ENCODE measurements at regions not wholly inside any gene's neighbourhood (a gene's known extent, or its start where the extent isn't known, plus 50 kb on each side); places are given as distances from the start of the nearest gene placed in this dataset.

GRCh38 chr1:83787246-83787998, 211.5 kb downstream of the TTLL7 start:
- no peaks in the 10 kb centered on the region for H3K36me3 Mint-ChIP-seq (ENCODE audit: low read depth)
- no peak overlapping the region for H3K27ac Mint-ChIP-seq
- H3K27me3 Mint-ChIP-seq = no peaks in the 10 kb centered on the region
- H3K9me3 Mint-ChIP-seq = peaks cover 7% of the 10 kb centered on the region
- no peak overlapping the region for H3K4me3 Mint-ChIP-seq
- no peaks in the 10 kb centered on the region for H3K4me1 Mint-ChIP-seq
- ATAC-seq (no peak), DNase-seq (no peak)

GRCh38 chr1:83781667-83782066, 217.3 kb downstream of the TTLL7 start:
- Mint-ChIP-seq H3K4me1 (no peaks in the 10 kb centered on the region), H3K27ac (no peak overlapping the region), H3K36me3 (ENCODE audit: low read depth) (no peaks in the 10 kb centered on the region), H3K27me3 (no peaks in the 10 kb centered on the region), H3K9me3 (peaks cover 7% of the 10 kb centered on the region), H3K4me3 (no peak overlapping the region)
- DNase-seq = no peak
- ATAC-seq = no peak

GRCh38 chr1:83779565-83779964, 219.4 kb downstream of the TTLL7 start:
- ATAC-seq (no peak), DNase-seq (no peak)
- H3K36me3 Mint-ChIP-seq (ENCODE audit: low read depth) = no peaks in the 10 kb centered on the region
- H3K27ac Mint-ChIP-seq = no peak overlapping the region
- no peak overlapping the region for H3K4me3 Mint-ChIP-seq
- H3K27me3 Mint-ChIP-seq = no peaks in the 10 kb centered on the region
- no peaks in the 10 kb centered on the region for H3K4me1 Mint-ChIP-seq
- peaks cover 4% of the 10 kb centered on the region for H3K9me3 Mint-ChIP-seq

- no peaks in the 10 kb centered on the region for H3K27me3 Mint-ChIP-seq
- ATAC-seq (no peak), DNase-seq (no peak)
- no peak overlapping the region for H3K4me3 Mint-ChIP-seq
- no peaks in the 10 kb centered on the region for H3K4me1 Mint-ChIP-seq
- H3K9me3 Mint-ChIP-seq = no peaks in the 10 kb centered on the region
- no peak overlapping the region for H3K27ac Mint-ChIP-seq
- no peaks in the 10 kb centered on the region for H3K36me3 Mint-ChIP-seq (ENCODE audit: low read depth)
These were observed 221.2 kb downstream of the TTLL7 start for GRCh38 chr1:83777758-83778101.

- H3K4me1 Mint-ChIP-seq = no peaks in the 10 kb centered on the region
- no peaks in the 10 kb centered on the region for H3K36me3 Mint-ChIP-seq (ENCODE audit: low read depth)
- no peak overlapping the region for H3K27ac Mint-ChIP-seq
- H3K27me3 Mint-ChIP-seq = no peaks in the 10 kb centered on the region
- no peaks in the 10 kb centered on the region for H3K9me3 Mint-ChIP-seq
- no peak overlapping the region for H3K4me3 Mint-ChIP-seq
- DNase-seq (no peak), ATAC-seq (no peak)
These were observed 221.8 kb downstream of the TTLL7 start for GRCh38 chr1:83776913-83777757.

- H3K36me3 Mint-ChIP-seq (ENCODE audit: low read depth) = no peaks in the 10 kb centered on the region
- H3K9me3 Mint-ChIP-seq = no peaks in the 10 kb centered on the region
- ATAC-seq (no peak), DNase-seq (no peak)
- no peak overlapping the region for H3K27ac Mint-ChIP-seq
- no peak overlapping the region for H3K4me3 Mint-ChIP-seq
- no peaks in the 10 kb centered on the region for H3K27me3 Mint-ChIP-seq
- no peaks in the 10 kb centered on the region for H3K4me1 Mint-ChIP-seq
These were observed 222.8 kb downstream of the TTLL7 start for GRCh38 chr1:83775977-83776603.

- peaks cover 8% of the 10 kb centered on the region for H3K4me1 Mint-ChIP-seq
- no peaks in the 10 kb centered on the region for H3K9me3 Mint-ChIP-seq
- no peak for DNase-seq
- no peak overlapping the region for H3K27ac Mint-ChIP-seq
- no peaks in the 10 kb centered on the region for H3K27me3 Mint-ChIP-seq
- no peak for ATAC-seq
- no peaks in the 10 kb centered on the region for H3K36me3 Mint-ChIP-seq (ENCODE audit: low read depth)
- H3K4me3 Mint-ChIP-seq = no peak overlapping the region
These were observed 225.9 kb downstream of the TTLL7 start for GRCh38 chr1:83773059-83773458.

- Mint-ChIP-seq H3K36me3 (ENCODE audit: low read depth) (no peaks in the 10 kb centered on the region), H3K27me3 (no peaks in the 10 kb centered on the region), H3K9me3 (no peaks in the 10 kb centered on the region), H3K4me1 (peaks cover 8% of the 10 kb centered on the region), H3K4me3 (no peak overlapping the region), H3K27ac (no peak overlapping the region)
- no peak for DNase-seq
- no peak for ATAC-seq
These were observed 228.6 kb downstream of the TTLL7 start for GRCh38 chr1:83770319-83770661.

- no peak overlapping the region for H3K27ac Mint-ChIP-seq
- no peaks in the 10 kb centered on the region for H3K9me3 Mint-ChIP-seq
- no peaks in the 10 kb centered on the region for H3K27me3 Mint-ChIP-seq
- ATAC-seq (no peak), DNase-seq (no peak)
- no peak overlapping the region for H3K4me3 Mint-ChIP-seq
- no peaks in the 10 kb centered on the region for H3K36me3 Mint-ChIP-seq (ENCODE audit: low read depth)
- peaks cover 8% of the 10 kb centered on the region for H3K4me1 Mint-ChIP-seq
These were observed 229.2 kb downstream of the TTLL7 start for GRCh38 chr1:83769594-83770318.

GRCh38 chr1:83769072-83769471, 229.9 kb downstream of the TTLL7 start:
- H3K36me3 Mint-ChIP-seq (ENCODE audit: low read depth) = no peaks in the 10 kb centered on the region
- ATAC-seq (no peak), DNase-seq (no peak)
- no peaks in the 10 kb centered on the region for H3K27me3 Mint-ChIP-seq
- H3K4me3 Mint-ChIP-seq = no peak overlapping the region
- H3K4me1 Mint-ChIP-seq = peaks cover 8% of the 10 kb centered on the region
- H3K9me3 Mint-ChIP-seq = no peaks in the 10 kb centered on the region
- H3K27ac Mint-ChIP-seq = no peak overlapping the region

- Mint-ChIP-seq H3K9me3 (no peaks in the 10 kb centered on the region), H3K27ac (no peak overlapping the region), H3K4me1 (peaks cover 8% of the 10 kb centered on the region), H3K27me3 (no peaks in the 10 kb centered on the region), H3K36me3 (ENCODE audit: low read depth) (no peaks in the 10 kb centered on the region), H3K4me3 (no peak overlapping the region)
- ATAC-seq = no peak
- no peak for DNase-seq
These were observed 232.7 kb downstream of the TTLL7 start for GRCh38 chr1:83766241-83766691.

- no peak for ATAC-seq
- no peaks in the 10 kb centered on the region for H3K36me3 Mint-ChIP-seq (ENCODE audit: low read depth)
- H3K27me3 Mint-ChIP-seq = no peaks in the 10 kb centered on the region
- no peak overlapping the region for H3K27ac Mint-ChIP-seq
- no peaks in the 10 kb centered on the region for H3K9me3 Mint-ChIP-seq
- H3K4me1 Mint-ChIP-seq = peaks cover 14% of the 10 kb centered on the region
- H3K4me3 Mint-ChIP-seq = no peak overlapping the region
- DNase-seq = no peak
These were observed 233.8 kb downstream of the TTLL7 start for GRCh38 chr1:83765125-83765524.

GRCh38 chr1:83764209-83764608, 234.7 kb downstream of the TTLL7 start:
- no peak for ATAC-seq
- DNase-seq = no peak
- no peaks in the 10 kb centered on the region for H3K27me3 Mint-ChIP-seq
- H3K36me3 Mint-ChIP-seq (ENCODE audit: low read depth) = no peaks in the 10 kb centered on the region
- H3K9me3 Mint-ChIP-seq = no peaks in the 10 kb centered on the region
- H3K27ac Mint-ChIP-seq = no peak overlapping the region
- H3K4me1 Mint-ChIP-seq = peaks cover 8% of the 10 kb centered on the region
- no peak overlapping the region for H3K4me3 Mint-ChIP-seq

- Mint-ChIP-seq H3K36me3 (ENCODE audit: low read depth) (no peaks in the 10 kb centered on the region), H3K27ac (no peak overlapping the region), H3K4me1 (peaks cover 8% of the 10 kb centered on the region), H3K4me3 (no peak overlapping the region), H3K27me3 (no peaks in the 10 kb centered on the region), H3K9me3 (no peaks in the 10 kb centered on the region)
- DNase-seq = no peak
- no peak for ATAC-seq
These were observed 235.4 kb downstream of the TTLL7 start for GRCh38 chr1:83763361-83764095.
